Frontal cortex (tissue), 3 donors: ENCODE measurements at regions not wholly inside any gene's neighbourhood (a gene's known extent, or its start where the extent isn't known, plus 50 kb on each side); places are given as distances from the start of the nearest gene placed in this dataset.

ENCODE experiments used
- DNase-seq, 2 donors: peaks; one replicate each; pipeline ENCODE4 v3.0.0; 2012; ENCODE audit warnings: low spot score in 2 of 2
- FAIRE-seq: peaks from 2 replicates; lab custom pipeline; 2012; peaks lifted over from hg19 to GRCh38; lab: Jason Lieb, UNC
- donor health status: control.
- donor health status: control.
- donor health status: control.

- no peak for FAIRE-seq
- no peak for DNase-seq
Observed at GRCh38 chr2:18346344-18346743, 214.1 kb downstream of the RDH14 start.

- no peak for DNase-seq
Observed at GRCh38 chr2:18345848-18346247, 214.6 kb downstream of the RDH14 start.

GRCh38 chr2:18342901-18343300, 217.6 kb downstream of the RDH14 start:
- FAIRE-seq (no peak), DNase-seq (no peak)

More at GRCh38 chr2:18345848-18346247, 214.6 kb downstream of the RDH14 start:
- FAIRE-seq: no peak

- no peak for DNase-seq
- FAIRE-seq: peak; percentile 45
Observed at GRCh38 chr2:18339326-18339725, 221.1 kb downstream of the RDH14 start.

GRCh38 chr2:18336975-18337374, 223.5 kb downstream of the RDH14 start:
- FAIRE-seq (no peak), DNase-seq (no peak)

GRCh38 chr2:18332477-18332876, 228.0 kb downstream of the RDH14 start:
- no peak for FAIRE-seq
- DNase-seq: no peak

GRCh38 chr2:18325118-18325517, 235.3 kb downstream of the RDH14 start:
- no peak for DNase-seq
- FAIRE-seq: no peak

- DNase-seq (no peak), FAIRE-seq (no peak)
Observed at GRCh38 chr2:18319987-18320386, 240.5 kb downstream of the RDH14 start.

- DNase-seq (no peak), FAIRE-seq (no peak)
Observed at GRCh38 chr2:18317017-18317416, 243.4 kb downstream of the RDH14 start.

- no peak for FAIRE-seq
- no peak for DNase-seq
Observed at GRCh38 chr2:18312818-18313217, 247.6 kb downstream of the RDH14 start.

GRCh38 chr2:18311420-18312195, 248.8 kb downstream of the RDH14 start:
- DNase-seq (no peak), FAIRE-seq (no peak)

- DNase-seq: no peak
- FAIRE-seq: no peak
Observed at GRCh38 chr2:18309627-18310026, 250.8 kb downstream of the RDH14 start.

- DNase-seq: no peak
- FAIRE-seq: no peak
Observed at GRCh38 chr2:18309188-18309587, 251.3 kb downstream of the RDH14 start.

GRCh38 chr2:18304849-18305248, 255.6 kb downstream of the RDH14 start:
- FAIRE-seq (no peak), DNase-seq (no peak)

- FAIRE-seq (no peak), DNase-seq (no peak)
Observed at GRCh38 chr2:18301421-18302139, 258.9 kb downstream of the RDH14 start.

GRCh38 chr2:18299423-18300212, 260.8 kb downstream of the RDH14 start:
- no peak for FAIRE-seq
- no peak for DNase-seq

- DNase-seq (no peak), FAIRE-seq (no peak)
Observed at GRCh38 chr2:18297534-18298058, 262.9 kb downstream of the RDH14 start.

GRCh38 chr2:18290386-18290785, 270.1 kb downstream of the RDH14 start:
- FAIRE-seq: no peak
- DNase-seq: no peak

GRCh38 chr2:18286897-18287296, 273.6 kb downstream of the RDH14 start:
- FAIRE-seq: no peak
- no peak for DNase-seq

GRCh38 chr2:18284331-18284730, 276.1 kb downstream of the RDH14 start:
- no peak for FAIRE-seq
- DNase-seq: no peak
